ENCODE measurements at regions not wholly inside any gene's neighbourhood (a gene's known extent, or its start where the extent isn't known, plus 50 kb on each side); places are given as distances from the start of the nearest gene placed in this dataset.

GRCh38 chr18:24930971-24931370 is 421.0 kb downstream of the ZNF521 start:
- TF ChIP-seq POLR2A (IDR thresholded peaks at IDR 0.05; ENCODE audit: low read depth, low read length): no peak
- no peak for TF ChIP-seq POLR2AphosphoS5 (IDR thresholded peaks at IDR 0.05; ENCODE audit: low read depth, low read length)
- no peak for TF ChIP-seq POU2F2 (IDR thresholded peaks at IDR 0.05; ENCODE audit: low read depth, low read length)
- TF ChIP-seq TAF1 (IDR thresholded peaks at IDR 0.05; ENCODE audit: low read depth, low read length): no peak
